ENCODE measurements at regions not wholly inside any gene's neighbourhood (a gene's known extent, or its start where the extent isn't known, plus 50 kb on each side); places are given as distances from the start of the nearest gene placed in this dataset.

DNA sequence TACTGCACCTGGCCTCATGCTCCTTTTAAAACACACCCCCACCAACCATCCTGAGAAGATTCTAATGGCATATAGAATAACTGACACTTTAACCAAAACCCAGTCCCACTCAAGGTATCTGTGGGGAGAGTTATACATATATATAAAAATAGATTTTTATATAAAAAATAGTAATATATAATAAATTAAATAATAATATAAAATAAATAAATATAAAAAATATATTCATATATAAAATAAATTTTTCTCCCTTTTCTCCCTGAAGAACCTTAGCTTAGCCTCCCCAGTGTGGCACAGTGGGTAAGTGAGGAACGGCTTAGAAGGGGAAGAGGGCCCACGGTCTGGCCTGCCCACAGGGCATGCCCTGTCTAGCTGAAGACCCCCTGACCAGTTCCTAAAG is 51.1 kb upstream of the SSBP2 start:
- 93 to 100% (median 95%) methylated on average over 2 of the region's 2 CpGs for WGBS, 3 donors

GRCh38 chr5:81800797-81801196 is 49.9 kb upstream of the SSBP2 start:
- Histone ChIP-seq H3K4me1 (no peaks in the 10 kb centered on the region), H3K36me3 (ENCODE audit: insufficient read depth in 1 of 2, low read depth in 1 of 2) (no peaks in the 10 kb centered on the region), H3K27ac (no peak overlapping the region), H3K27me3 (ENCODE audit: insufficient read depth in 3 of 3, low read length in 2 of 3) (no peaks in the 10 kb centered on the region), H3K9me3 (no peaks in the 10 kb centered on the region), H3K4me3 (no peak overlapping the region)
- 41 to 73% (median 63%) methylated on average over 1 of the region's 1 CpG for WGBS, 3 donors
- intact Hi-C loops (cut with DNase I) = no loop called here
- TF ChIP-seq, protein P1, sequence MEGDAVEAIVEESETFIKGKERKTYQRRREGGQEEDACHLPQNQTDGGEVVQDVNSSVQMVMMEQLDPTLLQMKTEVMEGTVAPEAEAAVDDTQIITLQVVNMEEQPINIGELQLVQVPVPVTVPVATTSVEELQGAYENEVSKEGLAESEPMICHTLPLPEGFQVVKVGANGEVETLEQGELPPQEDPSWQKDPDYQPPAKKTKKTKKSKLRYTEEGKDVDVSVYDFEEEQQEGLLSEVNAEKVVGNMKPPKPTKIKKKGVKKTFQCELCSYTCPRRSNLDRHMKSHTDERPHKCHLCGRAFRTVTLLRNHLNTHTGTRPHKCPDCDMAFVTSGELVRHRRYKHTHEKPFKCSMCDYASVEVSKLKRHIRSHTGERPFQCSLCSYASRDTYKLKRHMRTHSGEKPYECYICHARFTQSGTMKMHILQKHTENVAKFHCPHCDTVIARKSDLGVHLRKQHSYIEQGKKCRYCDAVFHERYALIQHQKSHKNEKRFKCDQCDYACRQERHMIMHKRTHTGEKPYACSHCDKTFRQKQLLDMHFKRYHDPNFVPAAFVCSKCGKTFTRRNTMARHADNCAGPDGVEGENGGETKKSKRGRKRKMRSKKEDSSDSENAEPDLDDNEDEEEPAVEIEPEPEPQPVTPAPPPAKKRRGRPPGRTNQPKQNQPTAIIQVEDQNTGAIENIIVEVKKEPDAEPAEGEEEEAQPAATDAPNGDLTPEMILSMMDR (IDR thresholded peaks at IDR 0.05) = no peak
- ATAC-seq (no peak), DNase-seq (no peak)

More for the DNA sequence above, 51.1 kb upstream of the SSBP2 start:
- TF ChIP-seq, protein P1 (IDR thresholded peaks at IDR 0.05) = no peak
- H3K4me1 ChIP-seq = no peaks in the 10 kb centered on the region
- H3K27me3 ChIP-seq (ENCODE audit: insufficient read depth in 3 of 3, low read length in 2 of 3) = no peaks in the 10 kb centered on the region
- H3K27ac ChIP-seq = no peak overlapping the region
- no peaks in the 10 kb centered on the region for H3K9me3 ChIP-seq
- intact Hi-C loops (cut with DNase I) = no loop called here
- DNase-seq (no peak), ATAC-seq (no peak)
- no peaks in the 10 kb centered on the region for H3K36me3 ChIP-seq (ENCODE audit: insufficient read depth in 1 of 2, low read depth in 1 of 2)
- H3K4me3 ChIP-seq = no peak overlapping the region
